ENCODE measurements at regions not wholly inside any gene's neighbourhood (a gene's known extent, or its start where the extent isn't known, plus 50 kb on each side); places are given as distances from the start of the nearest gene placed in this dataset.

GRCh38 chr7:155975490-155975889, 163.2 kb upstream of the SHH start:
- TF ChIP-seq CTCF (IDR thresholded peaks at IDR 0.05; ENCODE audit: insufficient read depth, low read depth, low read length) (no peak), EZH2 (IDR thresholded peaks at IDR 0.05; ENCODE audit: insufficient read depth, low read length) (no peak)
